GM12874 (cell line): ENCODE measurements at regions not wholly inside any gene's neighbourhood (a gene's known extent, or its start where the extent isn't known, plus 50 kb on each side); places are given as distances from the start of the nearest gene placed in this dataset.

Source experiments
- CTCF ChIP-seq: IDR thresholded peaks from 2 replicates; pipeline ENCODE4 v1.5.1; 2011; ENCODE audit warnings: low read depth, mild to moderate bottlenecking, control low read depth, low read length, moderate library complexity; ENCODE audit not compliant: insufficient read depth

- TF ChIP-seq CTCF, result no peak
These were observed 56.5 kb upstream of the CREB5 start for GRCh38 chr7:28355635-28356319.

GRCh38 chr7:28356619-28357018, 55.7 kb upstream of the CREB5 start:
- TF ChIP-seq CTCF, result no peak

GRCh38 chr7:28358423-28358868, 53.9 kb upstream of the CREB5 start:
- TF ChIP-seq CTCF, result no peak

DNA sequence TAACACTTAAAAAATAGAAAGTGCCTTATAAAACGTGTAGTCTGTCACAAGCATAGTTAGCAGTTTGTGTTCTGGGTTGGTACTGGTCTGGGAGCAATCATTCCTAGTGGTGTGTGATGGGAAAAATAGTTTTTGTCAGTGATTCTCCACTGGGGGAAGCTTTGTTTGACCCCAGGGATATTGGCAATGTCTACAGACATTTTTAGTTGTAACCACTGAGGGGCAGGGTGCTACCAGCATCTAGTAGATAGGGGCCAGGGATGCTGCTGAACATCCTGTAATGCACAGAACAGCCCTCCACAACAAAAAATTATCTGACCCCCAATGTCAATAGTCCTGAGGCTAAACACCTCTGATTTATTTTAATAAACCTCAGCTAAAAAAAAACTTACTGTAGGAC, 51.6 kb upstream of the CREB5 start:
- 0 out of 2 replicates have a peak, but pooled peaks have one; percentile 16 for TF ChIP-seq CTCF

GRCh38 chr7:28361551-28361950, 50.8 kb upstream of the CREB5 start:
- no peak for TF ChIP-seq CTCF

DNA sequence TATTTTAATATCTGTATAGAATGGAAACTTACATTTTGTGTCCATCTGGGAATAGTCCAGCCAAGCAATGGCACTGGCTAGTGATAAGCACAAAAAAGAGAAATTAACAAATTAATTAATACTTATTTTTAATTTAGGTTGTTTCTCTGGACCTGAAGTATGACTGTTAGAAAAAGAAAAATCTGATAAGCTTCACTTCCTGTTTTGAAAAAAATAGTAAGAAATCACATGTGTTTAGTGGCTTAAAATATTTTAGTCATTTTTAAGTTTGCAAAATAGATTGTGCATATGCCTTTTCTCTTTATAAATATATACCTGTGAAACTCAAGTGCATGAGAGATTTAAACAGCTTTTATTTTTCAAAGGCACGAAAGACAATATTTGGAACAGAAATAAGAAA, 50.1 kb upstream of the CREB5 start:
- TF ChIP-seq CTCF, result no peak
